HPDE6-E6E7 (cell line): ENCODE measurements at regions not wholly inside any gene's neighbourhood (a gene's known extent, or its start where the extent isn't known, plus 50 kb on each side); places are given as distances from the start of the nearest gene placed in this dataset.

Experiments used
- DNase-seq: peaks from one replicate; pipeline ENCODE4 v3.0.0; 2011; ENCODE audit warnings: missing footprints; ENCODE audit errors: extremely low spot score

DNA sequence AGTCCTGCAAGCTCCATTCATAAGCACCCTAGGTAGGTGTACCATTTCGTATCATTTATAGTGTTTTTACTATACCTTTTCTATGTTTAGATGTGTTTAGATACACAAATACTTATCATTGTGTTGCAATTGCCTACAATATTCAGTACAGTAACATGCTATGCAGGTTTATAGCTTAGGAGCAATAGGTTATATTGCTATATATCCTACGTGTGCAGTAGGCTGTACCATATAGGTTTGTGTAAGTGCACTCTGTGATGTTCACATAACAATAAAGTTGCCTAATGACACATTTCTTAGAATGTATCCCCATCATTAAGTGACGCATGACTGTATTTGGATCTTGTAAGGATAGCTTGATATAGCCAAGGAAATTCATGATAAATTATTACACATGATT is 88.6 kb upstream of the CDH20 start:
- DNase-seq, result no peak

DNA sequence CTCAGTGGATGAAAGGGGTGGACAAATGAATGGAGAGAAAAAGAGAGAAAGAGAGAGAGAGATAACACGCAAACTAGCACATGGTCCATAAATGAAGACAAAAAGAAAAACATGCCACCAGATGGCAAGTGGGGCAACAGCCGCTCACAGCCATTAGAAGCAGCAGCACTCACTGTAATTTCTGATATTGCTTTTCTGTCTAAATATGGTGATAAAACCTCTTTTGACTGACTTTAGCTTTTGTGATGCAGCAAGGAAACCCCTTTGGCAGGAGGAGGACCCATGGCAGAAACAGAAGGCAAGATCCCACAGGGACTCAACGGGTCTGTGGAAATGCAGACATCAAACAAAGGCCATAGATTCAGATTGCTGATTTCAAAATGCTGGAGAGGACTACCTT is 88.0 kb upstream of the CDH20 start:
- DNase-seq, result no peak

DNA sequence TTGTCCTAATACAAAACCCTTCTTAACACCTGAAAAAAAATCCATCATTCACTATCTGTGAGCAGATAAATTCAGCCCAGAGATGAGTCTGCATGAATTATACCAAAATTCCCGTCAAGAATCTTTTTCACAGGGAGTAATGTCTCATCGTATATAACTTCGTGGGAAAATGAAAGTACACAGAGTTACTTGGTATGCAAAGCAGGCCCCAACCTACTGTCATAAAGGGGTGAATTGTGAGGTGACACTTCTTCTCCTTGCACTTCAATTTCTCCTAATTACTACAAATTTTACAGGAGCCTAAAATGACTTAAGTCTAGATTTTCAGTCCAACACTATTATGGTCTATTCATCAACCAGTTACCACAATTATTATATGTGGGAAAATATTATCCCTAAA is 84.6 kb upstream of the CDH20 start:
- DNase-seq, result no peak

DNA sequence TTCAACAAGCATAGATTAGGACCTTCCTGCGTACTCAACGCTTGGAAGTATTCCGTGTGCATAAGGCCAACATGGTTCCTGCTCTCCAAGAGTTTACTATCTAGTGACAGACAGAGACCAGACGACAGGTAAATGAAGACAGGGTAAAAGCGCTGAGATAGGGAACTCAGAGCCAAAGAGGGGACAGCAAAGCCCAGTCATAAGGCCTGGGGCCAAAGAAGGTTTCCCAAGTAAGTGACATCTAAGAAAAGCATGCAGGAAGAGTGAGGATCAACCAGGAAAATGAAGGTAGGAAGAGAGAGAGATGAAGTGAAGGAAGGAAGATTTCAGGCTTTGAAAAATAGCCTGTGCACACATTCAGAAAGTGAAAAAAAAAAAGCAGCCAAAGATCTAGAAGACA is 76.9 kb upstream of the CDH20 start:
- no peak for DNase-seq

DNA sequence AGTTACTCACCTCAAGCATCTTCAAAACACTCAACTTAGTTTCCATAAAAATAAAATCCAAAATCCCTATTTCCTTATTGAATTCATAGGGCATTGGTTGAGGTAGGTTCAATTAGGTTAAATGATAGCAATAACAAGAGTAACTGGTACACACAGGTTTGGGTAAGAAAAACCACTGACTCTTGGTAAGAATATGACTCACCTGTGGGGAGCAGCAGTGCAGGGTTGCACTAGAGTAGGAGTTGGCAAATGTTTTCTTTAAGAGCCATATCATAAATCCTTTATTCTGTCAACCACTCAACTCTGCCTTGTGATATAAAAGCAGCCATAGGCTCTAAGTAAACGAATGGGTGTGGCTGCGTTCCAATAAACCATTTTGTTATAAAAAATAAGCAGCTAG is 71.4 kb upstream of the CDH20 start:
- no peak for DNase-seq

DNA sequence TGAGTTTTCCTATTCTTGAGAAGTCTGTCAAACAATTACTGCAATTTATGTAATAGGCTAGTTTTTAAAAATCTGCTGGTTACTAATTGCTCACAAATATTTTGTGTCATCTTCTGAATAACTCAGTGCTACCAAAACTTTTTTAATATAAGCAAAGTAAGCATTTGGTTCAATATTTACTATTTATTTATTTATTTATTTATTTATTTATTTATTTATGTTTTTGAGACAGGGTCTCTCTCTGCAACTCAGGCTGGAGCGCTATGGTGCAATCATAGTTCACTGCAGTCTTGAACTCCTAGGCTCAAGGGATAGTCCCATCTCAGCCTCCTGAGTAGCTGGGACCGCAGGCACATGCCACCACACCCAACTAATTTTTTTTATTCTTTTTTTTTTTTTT is 60.4 kb upstream of the CDH20 start:
- DNase-seq, result no peak

DNA sequence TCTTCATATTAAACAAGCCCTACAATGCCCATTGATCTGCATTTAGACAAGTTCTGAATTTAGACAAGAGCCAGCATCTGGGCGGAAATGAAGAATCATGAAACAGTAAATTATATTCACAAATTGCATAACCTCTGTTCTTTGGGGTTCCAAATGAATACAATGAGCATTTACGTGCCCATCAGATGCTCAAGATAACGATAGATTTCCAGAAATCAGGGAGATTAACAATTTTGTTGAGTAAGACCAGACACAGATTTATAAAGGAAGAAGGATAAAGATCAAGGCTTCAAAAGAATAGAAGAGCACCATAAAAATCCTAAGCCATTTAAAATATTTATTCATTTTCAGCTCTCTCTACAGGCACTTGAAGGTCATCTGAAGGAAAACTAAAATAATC is 59.7 kb upstream of the CDH20 start:
- DNase-seq, result no peak

DNA sequence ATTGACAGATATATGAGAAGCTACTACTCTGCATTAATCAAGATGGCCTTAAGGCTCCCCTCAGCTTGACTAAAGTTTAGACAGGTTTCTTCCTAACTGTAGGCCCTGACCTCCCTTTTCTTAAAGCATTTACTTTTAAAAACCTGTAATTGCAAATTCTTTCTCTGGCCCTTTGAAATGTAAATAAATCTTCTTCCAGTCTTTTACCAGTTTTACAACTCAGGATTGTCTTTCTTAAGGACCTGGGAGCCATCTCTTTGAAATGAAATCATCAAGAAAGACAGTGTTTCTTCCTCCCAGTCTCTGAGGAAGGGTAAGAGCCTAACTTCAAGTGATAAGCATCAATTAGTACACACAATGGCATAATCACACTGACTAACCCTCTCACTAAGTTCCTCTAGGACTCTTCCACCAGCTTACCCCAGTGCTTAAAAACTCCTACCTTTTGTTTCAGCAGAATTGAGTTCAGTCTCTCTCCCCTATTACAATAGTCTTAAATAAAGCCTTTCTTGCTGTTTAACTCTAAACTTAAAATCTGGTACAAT is 58.7 kb upstream of the CDH20 start:
- no peak for DNase-seq

DNA sequence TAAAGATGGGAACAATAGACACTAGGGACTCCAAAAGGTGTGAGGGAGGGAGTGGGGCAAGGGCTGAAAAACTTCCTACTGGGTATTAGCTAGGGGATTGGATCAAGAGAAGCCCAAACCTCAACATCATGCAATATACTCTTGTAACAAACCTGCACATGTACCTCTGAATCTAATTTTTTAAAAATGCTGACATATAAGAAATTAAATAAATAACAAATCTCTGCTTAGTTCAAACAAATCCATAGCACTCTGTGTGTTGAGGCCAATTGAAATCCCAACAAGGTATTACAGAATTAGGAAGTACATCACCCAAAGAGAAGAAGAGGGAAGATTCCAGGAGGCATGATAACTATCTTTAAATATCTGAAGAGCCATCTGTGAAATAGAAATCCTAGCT is 55.4 kb upstream of the CDH20 start:
- DNase-seq, result no peak

DNA sequence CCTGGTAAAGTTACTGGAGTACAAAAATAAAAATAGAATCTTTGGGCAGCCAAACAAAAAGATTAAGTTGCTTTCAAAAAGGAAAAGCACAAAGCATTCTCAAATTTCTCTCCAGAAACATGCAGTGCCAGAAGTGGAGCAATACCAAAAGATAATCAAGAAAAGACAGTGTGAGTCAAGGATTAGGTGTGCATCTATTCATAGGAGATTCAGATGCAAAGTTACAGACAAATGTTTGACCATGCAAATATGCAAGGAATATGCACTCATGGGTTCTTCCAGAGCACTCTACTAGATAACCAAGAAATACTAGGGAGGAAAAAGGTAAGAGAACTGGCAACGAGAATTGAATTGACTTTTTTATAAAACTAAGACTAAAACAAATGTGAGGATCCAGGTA is 51.8 kb upstream of the CDH20 start:
- DNase-seq, result no peak

DNA sequence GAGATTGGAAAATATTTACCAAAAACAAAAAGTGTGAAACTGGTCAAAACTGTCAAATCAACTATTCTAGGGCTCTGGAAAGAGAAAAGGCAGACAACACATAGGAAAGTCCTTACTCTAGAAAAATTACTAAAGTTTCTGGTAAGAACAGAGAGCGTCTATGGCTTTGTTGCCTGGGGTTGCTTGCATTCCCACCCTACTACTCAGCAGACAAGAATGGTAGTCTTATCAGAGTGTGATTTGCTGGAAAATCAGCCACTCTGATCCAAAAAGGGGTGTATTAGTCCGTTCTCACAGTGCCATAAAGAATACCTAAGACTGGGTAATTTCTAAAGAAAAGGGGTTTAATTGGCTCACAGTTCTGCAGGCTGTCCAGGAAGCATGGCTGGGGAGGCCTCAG is 50.3 kb upstream of the CDH20 start:
- no peak for DNase-seq
